ENCODE measurements at regions not wholly inside any gene's neighbourhood (a gene's known extent, or its start where the extent isn't known, plus 50 kb on each side); places are given as distances from the start of the nearest gene placed in this dataset.

GRCh38 chr21:35933466-35933865 is 126.9 kb downstream of the SETD4 start:
- no peak for DNase-seq

DNA sequence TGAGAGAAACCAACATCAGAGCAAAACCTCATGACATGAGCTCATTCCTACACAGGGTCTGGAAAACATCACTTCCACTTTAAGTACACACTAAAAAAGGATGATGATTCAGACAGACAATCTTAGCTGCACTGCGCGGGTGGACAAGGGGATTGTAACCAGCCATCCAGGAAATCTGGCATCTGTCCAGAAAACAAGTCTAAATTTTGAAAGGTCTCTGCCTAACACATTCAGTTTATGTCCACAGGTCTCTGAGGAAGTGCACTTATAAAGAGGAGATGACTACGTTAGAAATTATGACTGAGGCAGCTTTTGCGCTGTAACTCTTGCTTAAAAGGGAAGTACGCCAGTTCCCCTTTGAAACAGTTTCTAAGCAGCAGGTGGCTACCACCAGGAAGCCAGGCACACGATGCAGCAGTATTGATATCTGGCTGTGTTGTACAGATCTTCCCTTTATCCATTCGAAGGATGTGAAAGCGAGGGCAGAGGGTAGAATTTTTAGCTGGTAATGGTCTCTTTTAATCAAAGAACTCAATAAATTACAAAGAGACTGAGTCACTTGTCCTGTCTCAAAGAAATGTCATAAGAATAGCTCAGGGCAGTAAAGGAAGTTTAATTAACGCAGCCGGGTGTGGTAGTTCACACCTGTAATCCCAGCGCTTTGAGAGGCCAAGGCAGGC is 128.0 kb downstream of the SETD4 start:
- peak; percentile 11 for DNase-seq

- no peak for DNase-seq
Measured at GRCh38 chr21:35929901-35930300, 130.4 kb downstream of the SETD4 start.

- no peak for DNase-seq
Measured at GRCh38 chr21:35927262-35927661, 133.1 kb downstream of the SETD4 start.

- DNase-seq: no peak
Measured at GRCh38 chr21:35926003-35926740, 134.2 kb downstream of the SETD4 start.

GRCh38 chr21:35925497-35925896 is 134.8 kb downstream of the SETD4 start:
- no peak for DNase-seq

GRCh38 chr21:35924714-35925301 is 135.5 kb downstream of the SETD4 start:
- DNase-seq: no peak

DNA sequence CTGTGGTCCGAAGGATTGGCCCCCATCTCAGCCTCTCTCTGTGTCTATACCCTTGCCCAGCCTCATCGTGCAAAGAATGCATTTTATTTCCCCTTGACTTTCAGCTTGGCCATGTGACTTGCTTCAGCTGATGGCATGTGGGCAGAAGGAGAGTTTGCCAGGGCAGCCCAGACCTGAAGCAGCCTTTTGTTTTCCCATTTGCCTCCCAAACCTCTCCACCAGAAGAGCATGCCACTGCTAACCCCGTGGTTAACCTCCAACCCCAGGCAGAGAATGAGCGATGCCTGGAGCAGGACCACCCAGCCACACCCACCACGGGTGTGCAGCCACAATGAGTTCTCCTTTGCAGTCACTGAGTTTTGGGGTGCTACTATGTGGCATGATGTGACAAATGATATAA is 136.4 kb downstream of the SETD4 start:
- DNase-seq: no peak

DNA sequence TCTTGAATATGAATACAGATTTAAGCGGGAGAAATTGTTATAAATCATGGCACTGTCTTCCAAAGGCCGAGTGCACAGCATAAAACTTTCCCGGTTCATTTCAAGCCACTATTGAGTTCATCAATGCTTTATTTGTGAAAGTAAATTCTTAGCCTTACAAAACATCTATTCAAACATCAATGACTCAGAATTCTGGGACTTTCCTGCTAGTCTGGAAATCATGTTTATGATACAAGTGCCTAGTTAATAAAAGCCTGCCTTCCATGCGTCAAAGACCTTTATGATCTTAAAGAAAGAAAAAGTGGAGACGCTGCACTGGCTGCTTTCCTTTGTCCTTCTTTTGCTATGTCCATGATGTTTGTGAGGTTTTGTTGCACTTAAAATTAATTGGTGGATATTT is 137.7 kb downstream of the SETD4 start:
- no peak for DNase-seq

GRCh38 chr21:35921471-35921870 is 138.9 kb downstream of the SETD4 start:
- DNase-seq: no peak

DNA sequence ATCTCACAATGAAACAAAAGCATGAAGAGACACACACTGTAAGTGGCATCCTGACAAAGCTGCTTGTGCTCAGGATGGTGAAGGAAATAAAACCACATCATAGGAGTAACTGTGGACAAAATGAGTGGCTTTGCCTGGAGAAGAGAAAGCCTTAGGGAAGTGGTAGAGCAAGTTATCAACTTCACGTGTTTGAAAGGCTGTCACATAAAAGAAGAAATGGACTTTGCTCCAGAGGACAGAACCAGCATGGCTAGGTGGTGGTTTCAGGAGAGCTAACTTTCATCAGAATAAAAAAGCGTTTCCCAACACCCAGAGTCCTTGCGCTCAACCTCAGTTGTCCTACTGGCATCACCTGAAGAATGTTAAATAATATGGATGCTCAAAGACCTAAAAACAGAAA is 139.9 kb downstream of the SETD4 start:
- DNase-seq: no peak

DNA sequence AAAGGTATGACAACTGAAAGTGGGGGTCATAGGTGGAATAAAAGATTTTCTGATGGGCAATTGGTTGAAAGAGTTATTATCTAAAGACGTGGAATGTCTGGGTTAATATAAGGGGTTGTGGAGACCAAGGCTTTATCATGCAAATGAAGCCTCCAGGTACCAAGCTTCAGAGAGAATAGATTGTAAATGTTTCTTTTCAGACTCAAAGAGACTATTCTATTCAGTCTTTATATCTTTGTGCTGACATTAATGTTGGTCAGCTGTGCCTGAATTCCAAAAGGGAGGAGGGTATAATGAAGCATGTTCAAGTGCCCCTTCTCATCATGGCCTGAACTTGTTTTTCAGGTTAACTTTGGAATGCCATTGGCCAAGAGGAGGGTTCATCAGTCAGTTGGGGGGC is 145.3 kb downstream of the SETD4 start:
- DNase-seq: no peak

GRCh38 chr21:35911412-35912191 is 148.7 kb downstream of the SETD4 start:
- no peak for DNase-seq

- DNase-seq: no peak
Measured at GRCh38 chr21:35909456-35910223, 150.7 kb downstream of the SETD4 start.

- no peak for DNase-seq
Measured at GRCh38 chr21:35908311-35909078, 151.8 kb downstream of the SETD4 start.

- DNase-seq: no peak
Measured at GRCh38 chr21:35906586-35906985, 153.7 kb downstream of the SETD4 start.

GRCh38 chr21:35905963-35906345 is 154.4 kb downstream of the SETD4 start:
- no peak for DNase-seq

DNA sequence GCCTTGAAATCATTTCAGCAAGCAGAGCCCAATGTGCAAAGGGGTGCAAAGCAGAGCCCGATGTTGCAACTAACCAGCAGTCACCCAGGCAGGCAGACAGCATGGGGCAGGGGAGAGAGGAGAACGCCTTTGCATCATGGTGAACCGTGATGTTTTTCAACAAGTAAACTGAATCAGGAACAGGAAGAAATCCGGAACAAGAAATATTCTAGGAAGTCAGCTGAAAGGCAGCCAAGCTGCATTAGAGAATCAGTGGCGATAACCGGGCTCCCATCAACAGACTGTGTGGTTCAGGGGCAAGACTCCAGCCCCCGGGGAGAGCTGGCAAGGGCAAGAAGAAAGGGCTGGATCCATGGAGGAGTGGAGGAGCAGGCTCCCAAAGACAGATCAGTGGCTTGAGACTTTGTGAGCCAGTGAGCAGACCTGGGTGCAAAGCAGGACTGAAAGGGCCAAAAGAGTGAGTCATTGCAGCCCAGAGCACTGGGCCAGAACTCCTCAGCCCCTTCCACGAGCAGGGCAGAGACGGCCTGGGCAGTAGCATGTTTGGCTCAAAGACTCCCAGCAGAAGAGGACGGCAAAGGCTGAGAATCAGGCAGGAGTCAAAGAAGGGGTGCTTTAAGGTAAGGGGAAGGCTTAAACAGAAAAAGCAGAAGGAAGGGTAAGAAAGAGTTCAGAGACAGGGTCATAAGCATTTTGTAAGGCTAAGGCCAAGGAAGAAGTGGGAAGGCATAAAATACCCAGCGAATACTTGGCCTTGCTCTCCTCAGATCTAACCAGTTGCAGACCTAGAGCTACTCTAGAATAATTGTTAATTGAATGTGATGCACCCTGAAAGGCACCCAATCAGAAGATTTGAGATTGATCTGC is 155.0 kb downstream of the SETD4 start:
- DNase-seq: no peak

- DNase-seq: no peak
Measured at GRCh38 chr21:35900539-35900938, 159.8 kb downstream of the SETD4 start.

DNA sequence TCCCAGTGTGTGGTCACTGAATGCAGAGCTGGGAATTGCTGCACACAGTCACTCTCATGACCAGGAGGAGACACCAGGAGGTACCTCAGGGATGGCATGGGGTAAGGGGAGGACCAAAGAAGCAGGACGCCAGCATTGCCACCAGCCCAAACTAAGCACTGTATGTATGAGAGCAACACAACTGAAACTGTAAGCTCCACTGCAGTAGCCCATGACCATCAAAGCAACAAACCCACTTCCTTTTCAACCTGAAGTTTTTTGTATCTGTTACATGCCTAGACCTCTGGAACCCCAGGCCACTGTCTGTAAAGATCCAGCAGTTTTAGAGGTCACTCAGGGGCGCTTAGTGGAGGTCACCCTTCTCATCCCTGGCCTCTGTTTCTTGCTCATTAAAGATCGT is 164.3 kb downstream of the SETD4 start:
- DNase-seq: no peak

DNA sequence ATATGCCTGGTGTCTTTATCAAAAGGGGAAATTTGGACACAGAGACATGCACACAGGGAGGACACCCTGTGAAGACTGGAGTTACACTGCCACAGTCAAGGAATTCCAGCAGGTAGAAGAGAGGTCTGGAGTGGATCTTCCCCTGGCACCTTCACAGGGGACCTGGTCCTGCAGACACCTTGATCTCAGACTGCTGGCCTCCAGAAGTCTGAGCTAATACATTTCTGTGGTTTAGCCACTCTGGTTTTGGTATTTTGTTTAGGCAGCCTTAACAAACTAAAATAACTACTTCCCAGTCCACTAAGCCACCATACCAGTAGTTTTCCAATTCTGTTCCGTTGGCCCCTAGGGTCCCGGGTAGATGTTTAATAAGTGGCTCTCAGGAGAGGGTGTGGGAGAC is 164.7 kb downstream of the SETD4 start:
- DNase-seq: no peak

All from CD4-positive, alpha-beta T cell treated with Interleukin-6 for 4 hours (primary cell).